HUES6 (cell line): ENCODE measurements at regions not wholly inside any gene's neighbourhood (a gene's known extent, or its start where the extent isn't known, plus 50 kb on each side); places are given as distances from the start of the nearest gene placed in this dataset.

Source experiments
- H3K27ac ChIP-seq: 2 replicates; pipeline ENCODE4 v1.7.0; 2013; ENCODE audit warnings: low read depth, mild to moderate bottlenecking, low read length, inconsistent platforms
- H3K27me3 ChIP-seq: 2 replicates; pipeline ENCODE4 v1.6.1; 2013; ENCODE audit warnings: low read length; ENCODE audit not compliant: control insufficient read depth, insufficient read depth
- H3K36me3 ChIP-seq: 2 replicates; pipeline ENCODE4 v1.6.1; 2013; ENCODE audit warnings: low read length; ENCODE audit not compliant: control insufficient read depth, insufficient read depth
- H3K4me1 ChIP-seq: 2 replicates; pipeline ENCODE4 v1.6.1; 2013; ENCODE audit warnings: low read length; ENCODE audit not compliant: control insufficient read depth, insufficient read depth
- H3K4me3 ChIP-seq: 2 replicates; pipeline ENCODE4 v1.5.1; 2013; ENCODE audit warnings: low read depth, low read length
- H3K9ac ChIP-seq: one replicate; pipeline ENCODE4 v1.6.1; 2013; ENCODE audit warnings: mild to moderate bottlenecking, low read length
- H3K9me3 ChIP-seq: 2 replicates; pipeline ENCODE4 v1.6.1; 2013; ENCODE audit warnings: low read depth, low read length; ENCODE audit not compliant: control insufficient read depth, insufficient read depth

GRCh38 chr18:26741048-26741447 lies 124.5 kb downstream of the AQP4 start:
- H3K36me3 ChIP-seq, result no peaks in the 10 kb centered on the region
- no peak overlapping the region for H3K4me3 ChIP-seq
- H3K9me3 ChIP-seq, result peaks cover 7% of the 10 kb centered on the region
- H3K4me1 ChIP-seq, result peaks cover 10% of the 10 kb centered on the region
- H3K27ac ChIP-seq, result no peak overlapping the region
- H3K9ac ChIP-seq, result no peak overlapping the region
- H3K27me3 ChIP-seq, result no peaks in the 10 kb centered on the region

GRCh38 chr18:26740396-26740795 lies 125.1 kb downstream of the AQP4 start:
- H3K27me3 ChIP-seq, result no peaks in the 10 kb centered on the region
- H3K36me3 ChIP-seq, result no peaks in the 10 kb centered on the region
- peaks cover 7% of the 10 kb centered on the region for H3K9me3 ChIP-seq
- H3K9ac ChIP-seq, result no peak overlapping the region
- no peak overlapping the region for H3K27ac ChIP-seq
- peaks cover 3% of the 10 kb centered on the region for H3K4me1 ChIP-seq
- H3K4me3 ChIP-seq, result no peak overlapping the region

- Histone ChIP-seq H3K36me3 (no peaks in the 10 kb centered on the region), H3K27me3 (no peaks in the 10 kb centered on the region), H3K4me1 (peaks cover 3% of the 10 kb centered on the region; the same call in 1 of the 2 replicates), H3K4me3 (no peak overlapping the region), H3K9me3 (peaks cover 7% of the 10 kb centered on the region), H3K9ac (no peak overlapping the region), H3K27ac (no peak overlapping the region)
These were observed 126.8 kb downstream of the AQP4 start for GRCh38 chr18:26738706-26739105.

- Histone ChIP-seq H3K4me3 (no peak overlapping the region), H3K36me3 (no peaks in the 10 kb centered on the region), H3K9ac (no peak overlapping the region), H3K4me1 (peaks cover 3% of the 10 kb centered on the region; the same call in 1 of the 2 replicates), H3K27me3 (no peaks in the 10 kb centered on the region), H3K27ac (no peak overlapping the region), H3K9me3 (peaks cover 7% of the 10 kb centered on the region)
These were observed 129.2 kb downstream of the AQP4 start for GRCh38 chr18:26736301-26736700.

GRCh38 chr18:26734760-26735159 lies 130.7 kb downstream of the AQP4 start:
- Histone ChIP-seq H3K4me1 (peaks cover 3% of the 10 kb centered on the region; the same call in 1 of the 2 replicates), H3K36me3 (no peaks in the 10 kb centered on the region), H3K27ac (no peak overlapping the region), H3K9me3 (peaks cover 7% of the 10 kb centered on the region), H3K9ac (no peak overlapping the region), H3K4me3 (no peak overlapping the region), H3K27me3 (no peaks in the 10 kb centered on the region)

GRCh38 chr18:26729449-26729848 lies 136.1 kb downstream of the AQP4 start:
- Histone ChIP-seq H3K9ac (no peak overlapping the region), H3K9me3 (no peaks in the 10 kb centered on the region), H3K27ac (no peak overlapping the region), H3K27me3 (no peaks in the 10 kb centered on the region), H3K4me1 (peaks cover 2% of the 10 kb centered on the region; the same call in 1 of the 2 replicates), H3K4me3 (no peak overlapping the region), H3K36me3 (no peaks in the 10 kb centered on the region)

- H3K27me3 ChIP-seq, result no peaks in the 10 kb centered on the region
- no peaks in the 10 kb centered on the region for H3K9me3 ChIP-seq
- H3K36me3 ChIP-seq, result no peaks in the 10 kb centered on the region
- H3K9ac ChIP-seq, result no peak overlapping the region
- H3K27ac ChIP-seq, result no peak overlapping the region
- H3K4me1 ChIP-seq, result no peaks in the 10 kb centered on the region; the same call in 1 of the 2 replicates
- no peak overlapping the region for H3K4me3 ChIP-seq
These were observed 136.5 kb downstream of the AQP4 start for GRCh38 chr18:26729008-26729407.

- H3K4me1 ChIP-seq, result no peaks in the 10 kb centered on the region
- H3K36me3 ChIP-seq, result no peaks in the 10 kb centered on the region
- no peak overlapping the region for H3K27ac ChIP-seq
- no peaks in the 10 kb centered on the region for H3K9me3 ChIP-seq
- no peak overlapping the region for H3K9ac ChIP-seq
- H3K4me3 ChIP-seq, result no peak overlapping the region
- no peaks in the 10 kb centered on the region for H3K27me3 ChIP-seq
These were observed 141.5 kb downstream of the AQP4 start for GRCh38 chr18:26723981-26724380.

- H3K36me3 ChIP-seq, result no peaks in the 10 kb centered on the region
- H3K9ac ChIP-seq, result no peak overlapping the region
- no peak overlapping the region for H3K27ac ChIP-seq
These were observed 143.0 kb downstream of the AQP4 start for GRCh38 chr18:26722565-26722931.

GRCh38 chr18:26721854-26722564 lies 143.5 kb downstream of the AQP4 start:
- Histone ChIP-seq H3K4me3 (no peak overlapping the region), H3K9ac (no peak overlapping the region), H3K27ac (no peak overlapping the region), H3K36me3 (no peaks in the 10 kb centered on the region), H3K4me1 (no peaks in the 10 kb centered on the region), H3K27me3 (no peaks in the 10 kb centered on the region), H3K9me3 (no peaks in the 10 kb centered on the region)

More at GRCh38 chr18:26722565-26722931, 143.0 kb downstream of the AQP4 start:
- Histone ChIP-seq H3K27me3 (no peaks in the 10 kb centered on the region), H3K4me1 (no peaks in the 10 kb centered on the region), H3K9me3 (no peaks in the 10 kb centered on the region), H3K4me3 (no peak overlapping the region)

GRCh38 chr18:26719896-26720295 lies 145.6 kb downstream of the AQP4 start:
- H3K27me3 ChIP-seq, result no peaks in the 10 kb centered on the region

More at GRCh38 chr18:26719896-26720295, 145.6 kb downstream of the AQP4 start:
- Histone ChIP-seq H3K9ac (no peak overlapping the region), H3K27ac (no peak overlapping the region), H3K4me1 (no peaks in the 10 kb centered on the region), H3K4me3 (no peak overlapping the region), H3K36me3 (no peaks in the 10 kb centered on the region), H3K9me3 (no peaks in the 10 kb centered on the region)
